ENCODE measurements at regions not wholly inside any gene's neighbourhood (a gene's known extent, or its start where the extent isn't known, plus 50 kb on each side); places are given as distances from the start of the nearest gene placed in this dataset.

GRCh38 chr4:111330786-111331185 is 707.9 kb upstream of the PITX2 start:
- TF ChIP-seq CTCF (IDR thresholded peaks at IDR 0.05; ENCODE audit: low read length): no peak
- no peak for TF ChIP-seq EZH2 (optimal IDR thresholded peaks at IDR 0.05; ENCODE audit: low read depth, low read length)
- no peak for TF ChIP-seq EZH2phosphoT487 (IDR thresholded peaks at IDR 0.05; ENCODE audit: low read length)

All from MM.1S (cell line).